G401 (cell line): ENCODE measurements at regions not wholly inside any gene's neighbourhood (a gene's known extent, or its start where the extent isn't known, plus 50 kb on each side); places are given as distances from the start of the nearest gene placed in this dataset.

Source experiments
- DNase-seq: peaks from one replicate; pipeline ENCODE4 v3.0.0-alpha.2; 2015; ENCODE audit warnings: low spot score
- in situ Hi-C: cut with HindIII; loops from 2 replicates; pipeline ENCODE4 v1.10.0; 2016; ENCODE audit warnings: low sequenced_read_pairs, mixed read lengths

DNA sequence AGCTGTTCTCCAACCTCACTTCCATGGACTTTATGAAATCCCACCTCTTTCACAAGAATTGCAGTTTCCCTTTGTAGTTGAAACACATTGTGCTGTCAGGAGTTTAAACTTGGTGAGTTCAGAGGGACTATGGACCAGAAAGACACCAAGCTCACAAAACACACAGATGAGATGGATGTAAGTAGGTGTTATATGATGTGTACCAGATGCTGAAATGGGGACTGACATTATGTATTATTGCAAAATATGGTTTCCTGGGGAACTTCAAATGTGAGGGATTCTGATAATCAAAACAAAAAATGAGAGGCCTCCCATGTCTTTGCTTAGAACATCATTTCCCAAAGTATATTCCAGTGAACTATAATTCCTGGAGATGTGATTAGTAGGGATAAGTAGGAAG lies 401.1 kb upstream of the ARID1B start:
- in situ Hi-C loops: no loop called here
- DNase-seq: no peak

DNA sequence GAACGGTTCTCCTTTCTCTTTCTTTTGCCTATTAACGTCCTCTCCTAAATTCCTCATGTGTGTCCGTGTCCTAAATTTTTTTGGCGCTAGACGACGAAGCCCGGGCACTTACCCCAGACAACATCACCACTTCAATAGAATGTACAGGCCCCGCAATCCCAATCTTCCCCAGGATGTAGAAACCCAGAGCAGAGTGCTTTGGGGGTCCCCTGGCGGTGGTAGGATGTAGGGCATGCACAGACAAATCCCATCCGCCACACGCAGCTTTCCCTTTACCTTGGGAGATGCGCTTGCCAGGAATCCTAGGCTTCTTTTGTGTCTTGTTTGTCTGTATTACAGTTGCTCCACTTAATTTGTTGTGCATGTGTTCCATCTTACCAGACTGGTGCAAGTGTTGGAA lies 417.3 kb upstream of the ARID1B start:
- no peak for DNase-seq
- in situ Hi-C loops: no loop called here

DNA sequence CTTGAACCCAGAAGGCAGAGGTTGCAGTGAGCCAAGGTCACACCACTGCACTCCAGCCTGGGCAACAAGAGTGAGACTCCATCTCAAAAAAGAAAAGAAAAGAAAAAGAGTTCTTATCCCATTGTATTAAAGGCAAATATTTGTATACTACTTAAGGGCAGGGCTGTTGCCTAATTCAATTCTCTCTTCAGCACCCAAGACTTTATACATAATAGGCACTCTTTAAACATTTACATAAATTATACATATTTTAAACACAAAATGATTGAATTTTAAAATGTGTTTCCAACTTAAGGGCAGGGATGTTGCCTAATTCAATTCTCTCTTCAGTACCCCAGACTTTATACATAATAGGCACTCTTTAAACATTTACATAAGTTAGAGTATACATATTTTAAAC lies 424.3 kb upstream of the ARID1B start:
- in situ Hi-C loops: no loop called here
- DNase-seq: no peak

DNA sequence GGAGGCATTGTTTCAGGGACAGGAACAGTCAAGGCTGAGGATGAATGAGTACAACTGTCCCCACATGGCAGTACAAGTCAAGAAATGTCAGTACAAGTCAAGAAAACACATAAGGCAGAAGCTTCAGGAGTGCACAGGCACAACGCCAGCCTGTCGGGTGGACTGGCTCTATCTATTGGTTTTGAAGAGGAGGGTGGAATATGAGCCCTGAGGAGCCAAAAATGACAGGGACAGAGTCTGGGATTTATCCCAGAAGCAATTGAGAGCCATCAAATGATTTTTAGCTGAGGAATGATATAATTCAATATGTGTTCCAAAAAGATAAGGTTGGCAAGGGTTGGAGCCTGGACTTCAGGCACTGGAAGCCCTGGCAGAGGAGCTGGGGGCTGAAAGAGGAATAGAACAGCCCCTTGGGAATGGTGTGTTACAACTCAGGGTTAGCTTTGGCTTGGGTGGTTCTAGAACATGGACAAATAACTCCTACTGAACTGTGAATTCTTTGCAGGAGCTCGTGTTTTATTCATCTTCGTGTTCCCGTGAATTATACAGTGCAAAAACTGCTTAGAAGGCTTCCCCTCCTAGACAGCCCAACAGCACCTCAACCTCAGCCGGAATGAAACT lies 425.7 kb upstream of the ARID1B start:
- in situ Hi-C loops: no loop called here

DNA sequence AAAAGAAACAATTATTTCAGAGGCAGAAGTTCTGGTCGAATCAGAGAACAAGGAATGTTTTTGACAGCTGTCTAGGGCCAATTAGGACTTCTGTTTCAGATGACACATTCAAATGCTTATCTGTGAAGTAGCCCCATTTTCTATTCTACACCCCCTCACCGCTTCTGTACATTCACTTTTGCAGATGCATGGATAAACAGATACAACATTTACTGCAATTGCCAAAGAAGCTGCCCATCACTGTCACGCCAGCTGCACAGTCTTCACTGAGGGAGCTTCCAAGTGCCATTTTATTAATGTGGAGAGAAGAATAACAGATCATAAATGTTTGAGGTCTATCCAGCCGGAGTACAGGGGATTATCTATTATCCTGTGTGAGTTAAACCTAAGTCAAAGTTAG lies 426.8 kb upstream of the ARID1B start:
- DNase-seq: no peak
- in situ Hi-C loops: no loop called here

More for the DNA sequence above, 425.7 kb upstream of the ARID1B start:
- DNase-seq: no peak

DNA sequence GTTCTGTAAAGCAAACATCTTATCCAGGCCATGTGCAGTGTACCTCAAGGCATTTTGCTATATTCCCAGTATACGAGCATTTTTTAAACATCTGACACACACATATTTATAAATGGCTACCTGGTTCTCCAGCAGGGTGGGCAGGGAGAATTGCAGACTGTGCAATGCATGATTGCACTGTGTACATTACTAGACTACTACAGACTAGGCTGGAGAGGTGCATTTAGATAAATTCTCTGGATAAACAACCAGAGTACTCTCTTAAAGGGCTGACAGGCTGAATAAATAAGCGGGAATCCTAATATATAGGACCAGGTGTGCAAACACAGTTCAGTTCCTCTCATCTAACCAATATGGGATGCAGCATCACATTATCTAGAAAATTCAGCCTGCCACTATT lies 428.3 kb upstream of the ARID1B start:
- no peak for DNase-seq
- in situ Hi-C loops: no loop called here

DNA sequence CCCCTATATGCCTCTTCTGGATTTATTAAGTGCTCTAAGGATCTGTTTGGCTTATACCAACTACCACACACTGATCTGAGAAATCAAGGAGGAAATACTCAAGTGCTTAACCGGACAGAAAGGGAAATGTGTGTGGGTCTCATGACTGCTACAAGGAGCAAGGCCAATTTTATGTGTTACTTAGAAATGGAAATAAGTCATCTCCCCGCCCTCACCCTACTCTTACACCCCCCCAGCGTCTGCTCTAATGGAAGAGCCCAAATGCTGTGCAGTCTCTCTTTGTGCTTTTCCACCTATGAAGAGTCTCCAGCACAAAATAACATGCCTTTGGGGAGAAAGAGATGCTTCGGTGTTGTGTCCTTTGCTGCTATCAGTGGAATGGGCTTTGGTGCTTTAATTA lies 428.8 kb upstream of the ARID1B start:
- in situ Hi-C loops: no loop called here
- DNase-seq: no peak

DNA sequence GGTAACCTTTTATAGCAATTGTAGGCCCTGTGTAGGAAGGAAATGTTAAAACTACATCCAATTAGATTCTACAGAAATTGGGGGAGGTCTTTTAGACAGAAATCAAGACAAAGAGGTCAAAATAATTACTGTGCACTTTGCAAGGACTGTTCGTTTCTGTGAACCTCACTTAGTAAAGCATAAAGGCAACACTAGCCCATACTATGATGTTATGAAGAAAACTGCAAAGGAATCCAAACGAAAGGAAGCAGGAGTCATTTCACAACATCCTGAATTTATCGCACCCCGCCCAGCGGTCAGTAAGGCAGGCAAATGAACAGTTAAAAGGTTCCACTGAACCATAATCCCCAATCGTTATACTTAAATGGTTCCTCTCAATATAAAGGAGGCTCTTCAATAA lies 429.5 kb upstream of the ARID1B start:
- DNase-seq: no peak
- in situ Hi-C loops: no loop called here

DNA sequence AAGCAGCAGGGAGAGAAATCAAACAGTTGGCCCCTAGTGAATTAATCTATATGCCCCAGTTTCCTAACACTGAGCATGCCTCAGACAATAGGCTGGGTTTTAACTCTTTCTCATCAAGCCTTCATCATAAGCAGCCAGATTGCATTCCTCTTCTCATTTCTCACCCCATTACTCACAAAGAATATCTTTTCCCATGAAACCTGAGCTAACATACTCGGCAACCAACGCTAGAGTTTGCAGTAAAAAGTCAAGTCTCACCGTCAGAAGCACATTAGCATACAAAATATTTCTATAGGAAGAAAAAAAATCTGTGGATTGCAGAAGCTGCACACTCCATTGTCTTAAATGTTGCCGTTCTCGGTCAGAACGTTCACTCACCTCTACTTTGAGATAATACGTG lies 429.9 kb upstream of the ARID1B start:
- no peak for DNase-seq
- in situ Hi-C loops: no loop called here

DNA sequence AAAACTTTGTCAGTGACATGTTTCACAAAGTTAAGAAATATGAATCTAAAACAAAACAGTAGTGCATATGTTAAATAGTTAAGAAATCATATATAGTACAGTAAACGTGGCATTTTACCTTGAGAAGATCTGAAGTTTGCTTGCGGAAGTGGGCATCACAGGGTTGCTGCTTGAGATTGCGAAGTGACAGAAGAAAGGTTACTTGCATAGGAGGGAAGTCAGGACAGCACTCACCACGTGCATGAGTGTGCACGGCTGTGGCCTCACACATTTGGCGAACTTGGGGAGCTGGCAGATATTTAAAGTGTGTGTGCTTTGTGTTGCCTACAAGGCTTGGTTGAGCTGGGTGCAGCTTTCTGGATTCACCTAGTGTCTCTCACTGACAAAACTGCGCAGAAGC lies 431.5 kb upstream of the ARID1B start:
- no peak for DNase-seq
- in situ Hi-C loops: no loop called here

DNA sequence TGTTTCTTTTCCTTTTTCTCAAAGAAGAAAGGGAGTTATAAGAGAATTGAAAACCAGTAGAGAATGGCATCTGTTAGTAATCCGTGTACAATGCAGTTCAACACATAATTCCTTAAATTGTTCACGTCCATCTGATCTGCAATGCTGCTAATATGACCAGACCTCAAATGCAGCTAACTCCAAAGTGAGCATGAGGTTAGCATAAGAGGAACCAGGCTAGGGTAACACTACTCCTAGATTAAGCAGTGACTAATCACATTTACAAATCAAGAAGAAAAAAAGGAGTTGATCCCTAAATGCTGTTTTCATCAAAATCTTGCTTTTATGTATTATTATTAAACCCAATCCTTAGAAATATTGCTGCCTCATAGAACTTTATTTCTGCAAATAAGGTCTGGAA lies 432.7 kb upstream of the ARID1B start:
- no peak for DNase-seq
- in situ Hi-C loops: no loop called here

DNA sequence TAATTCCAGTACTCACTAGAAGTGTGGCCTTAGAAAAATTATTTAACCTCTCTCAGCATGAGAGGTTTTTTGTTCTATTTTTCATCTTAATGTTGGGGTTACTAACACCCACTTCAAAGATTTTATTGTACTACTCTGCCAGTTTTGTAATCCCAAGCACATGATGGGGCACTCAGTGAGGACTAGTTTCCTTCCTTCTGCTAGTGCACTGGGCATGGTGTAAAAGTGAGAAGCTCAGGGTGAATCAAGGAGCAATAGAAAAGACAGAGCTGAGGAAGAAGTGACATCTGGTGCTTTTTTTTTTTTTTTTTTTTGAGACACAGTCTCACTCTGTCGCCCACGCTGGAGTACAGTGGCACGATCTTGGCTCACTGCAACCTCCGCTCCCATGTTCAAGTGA lies 439.4 kb upstream of the ARID1B start:
- DNase-seq: no peak
- in situ Hi-C loops: no loop called here

DNA sequence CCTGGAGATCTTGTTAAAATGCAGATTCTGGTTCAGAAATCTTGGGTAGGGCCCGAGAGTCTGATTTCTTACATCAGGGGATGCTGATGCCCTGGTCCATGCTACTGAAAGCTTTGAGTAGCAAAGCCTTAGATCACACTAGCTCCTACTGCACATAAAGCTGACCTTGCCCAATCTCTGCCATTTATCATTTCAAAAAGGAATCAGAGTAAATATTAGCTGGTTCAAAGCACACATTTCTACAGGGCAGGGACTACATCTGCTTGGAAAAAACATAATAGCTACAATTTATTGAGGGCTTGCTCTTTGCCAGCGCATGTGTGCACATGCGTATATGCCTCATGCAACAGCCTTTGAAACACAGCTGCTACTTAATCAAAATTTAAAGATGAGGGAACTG lies 440.4 kb upstream of the ARID1B start:
- in situ Hi-C loops: no loop called here
- DNase-seq: no peak

DNA sequence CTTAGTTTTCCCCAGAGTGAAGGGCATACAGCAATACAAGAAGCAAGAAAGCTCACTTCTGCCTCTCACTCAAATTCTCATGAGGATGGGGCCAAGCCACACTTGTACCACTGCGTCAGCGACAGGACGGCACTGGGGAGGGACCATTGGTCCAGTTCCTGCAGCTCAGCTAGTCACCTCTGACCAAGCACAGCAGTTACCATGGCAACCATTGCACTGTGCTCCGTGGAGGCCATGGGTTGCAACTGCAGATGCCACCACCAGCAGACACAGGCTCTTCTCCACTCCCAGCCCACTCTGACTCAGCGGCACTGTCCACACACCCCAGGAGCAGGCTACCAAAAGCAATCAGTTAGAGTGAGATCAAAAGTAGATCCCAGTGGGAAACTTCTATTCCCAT lies 441.1 kb upstream of the ARID1B start:
- in situ Hi-C loops: no loop called here
- DNase-seq: peak; percentile 9

DNA sequence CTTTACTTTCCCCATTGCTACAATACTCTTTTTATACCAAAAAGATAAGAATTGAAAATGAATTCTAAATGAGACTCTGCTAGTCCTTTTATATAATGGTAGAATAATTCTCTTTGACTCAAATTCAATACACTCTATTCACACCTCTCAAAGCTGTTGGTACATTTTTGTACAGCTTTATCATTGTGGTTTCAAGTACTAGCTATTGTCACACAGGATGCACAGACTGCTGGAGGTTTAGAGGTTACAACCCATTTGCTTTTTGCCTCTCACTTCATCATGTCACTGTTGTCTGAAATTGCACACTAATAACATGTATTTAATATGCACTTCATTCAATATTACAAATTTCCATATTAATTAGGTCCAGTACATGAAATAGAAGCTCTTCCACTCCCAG lies 442.2 kb upstream of the ARID1B start:
- in situ Hi-C loops: no loop called here
- DNase-seq: no peak

DNA sequence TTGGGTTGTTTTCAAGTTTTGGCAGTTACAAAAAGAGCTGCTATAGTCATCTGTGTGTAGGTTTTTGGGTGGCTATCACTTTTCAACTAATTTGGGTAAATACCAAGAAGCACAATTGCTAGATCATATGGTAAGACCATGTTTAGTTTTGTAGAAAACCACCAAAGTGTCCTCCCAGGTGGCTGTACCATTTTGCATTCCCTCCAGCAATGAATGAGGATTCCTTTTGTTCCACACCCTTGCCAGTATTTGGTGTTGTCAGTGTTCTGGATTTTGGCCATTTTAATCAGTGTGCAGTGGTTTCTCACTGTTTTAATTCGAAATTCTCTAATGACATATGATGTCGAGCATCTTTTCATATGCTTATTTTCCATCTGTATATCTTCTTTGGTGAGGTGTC lies 457.5 kb upstream of the ARID1B start:
- no peak for DNase-seq
- in situ Hi-C loops: no loop called here

DNA sequence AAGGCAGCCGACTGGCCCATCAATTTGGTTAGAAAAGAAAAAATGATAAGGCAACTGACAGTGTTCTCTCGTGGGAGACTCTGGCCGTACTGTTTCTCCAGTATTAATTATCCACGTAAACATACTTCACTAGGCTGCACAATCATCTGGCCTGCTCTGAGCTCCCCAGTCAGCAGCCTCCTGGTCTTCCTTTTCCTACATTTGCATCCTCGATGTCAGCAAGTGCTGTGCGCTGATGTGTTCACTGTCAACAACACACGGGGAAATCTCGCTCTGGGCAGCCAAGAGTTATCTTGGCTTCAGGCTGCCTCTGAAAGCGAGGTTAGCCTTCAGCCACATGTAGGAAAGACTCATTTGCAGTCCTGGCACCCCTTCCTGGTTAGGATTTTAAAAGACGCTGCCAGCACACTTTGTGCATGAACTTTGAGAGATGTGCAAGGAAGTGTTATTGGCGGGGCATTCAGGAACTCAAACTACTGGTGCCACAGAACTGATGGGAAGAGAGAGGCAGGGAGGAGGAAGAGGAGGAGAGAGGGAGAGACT lies 460.5 kb upstream of the ARID1B start:
- DNase-seq: peak; percentile 2

DNA sequence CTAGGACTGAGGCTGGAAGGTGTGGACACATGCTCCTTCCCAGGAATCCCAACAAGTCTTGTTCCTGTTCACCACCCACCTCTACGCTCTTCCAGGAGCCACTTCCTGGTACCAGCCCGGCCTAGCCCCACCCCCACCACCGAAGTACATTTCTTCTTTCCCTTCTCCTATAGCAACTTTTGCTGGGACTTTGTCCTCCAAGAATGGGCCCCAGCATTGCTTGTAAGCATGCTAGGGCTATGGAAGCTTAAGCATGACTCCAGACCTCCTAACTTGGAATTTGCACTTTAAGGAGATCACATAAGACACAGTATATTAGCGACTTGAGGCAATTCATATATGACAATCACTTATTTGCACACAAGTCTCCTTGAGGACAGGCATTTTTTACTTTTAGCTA lies 462.0 kb upstream of the ARID1B start:
- in situ Hi-C loops: no loop called here
- DNase-seq: no peak

More for the DNA sequence above, 460.5 kb upstream of the ARID1B start:
- in situ Hi-C loops: no loop called here

DNA sequence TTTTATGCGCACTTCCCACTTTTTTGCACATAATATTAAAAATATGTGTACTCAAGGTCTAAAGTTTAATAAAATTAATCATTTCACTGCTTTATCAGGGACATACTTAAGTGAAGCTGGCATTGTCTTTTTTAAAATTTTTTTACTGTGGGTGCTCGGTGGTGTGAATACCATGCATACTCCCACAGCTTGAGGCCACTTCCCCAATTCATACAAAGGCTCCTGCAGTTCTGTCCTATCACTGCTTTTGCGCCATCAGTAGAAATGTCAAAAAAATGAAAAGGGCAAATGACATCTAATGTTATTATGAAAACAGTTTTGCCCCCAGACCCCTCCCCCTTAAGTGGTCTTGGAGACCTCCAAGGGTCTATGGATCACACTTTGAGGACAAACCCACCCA lies 464.1 kb upstream of the ARID1B start:
- no peak for DNase-seq
- in situ Hi-C loops: no loop called here

DNA sequence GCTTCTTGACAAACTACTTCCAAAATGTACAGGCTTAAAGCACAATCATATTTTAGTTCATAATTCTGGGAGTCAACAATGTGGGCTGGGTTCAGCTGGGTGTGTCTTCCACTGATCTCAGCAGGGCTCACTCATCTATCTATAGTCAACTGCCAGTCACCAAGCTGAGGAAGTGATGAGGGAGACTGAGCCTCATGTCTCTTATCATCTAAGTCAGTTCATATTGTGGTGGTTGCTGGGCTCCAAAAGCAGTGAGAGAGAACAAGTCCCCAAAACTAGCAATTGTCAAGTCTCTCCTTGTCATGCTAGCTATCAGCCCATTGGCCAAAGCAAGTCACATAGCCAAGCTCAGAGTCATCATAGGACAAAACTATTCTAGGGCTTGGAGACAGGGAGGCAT lies 465.9 kb upstream of the ARID1B start:
- in situ Hi-C loops: no loop called here

DNA sequence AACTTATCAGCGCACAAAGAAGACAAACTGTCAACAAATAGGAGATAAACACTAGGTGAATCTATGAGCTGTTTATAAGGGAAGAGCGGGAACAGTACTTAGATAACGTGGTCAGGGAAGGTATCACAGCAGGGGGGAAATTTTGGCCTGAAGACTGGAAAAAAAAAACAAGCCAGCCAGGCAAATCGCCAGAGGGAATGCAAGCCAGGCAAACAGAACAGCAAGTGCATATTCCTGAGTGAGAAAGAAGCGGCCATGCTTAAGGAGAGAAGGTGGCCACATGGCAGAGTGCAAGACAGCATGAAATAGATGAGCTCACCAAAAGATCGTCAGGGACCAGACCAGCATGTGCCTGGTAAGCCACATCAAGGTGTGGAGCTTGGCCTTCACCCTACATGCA lies 466.5 kb upstream of the ARID1B start:
- in situ Hi-C loops: no loop called here
- peak; percentile 62 for DNase-seq

More for the DNA sequence above, 465.9 kb upstream of the ARID1B start:
- no peak for DNase-seq

DNA sequence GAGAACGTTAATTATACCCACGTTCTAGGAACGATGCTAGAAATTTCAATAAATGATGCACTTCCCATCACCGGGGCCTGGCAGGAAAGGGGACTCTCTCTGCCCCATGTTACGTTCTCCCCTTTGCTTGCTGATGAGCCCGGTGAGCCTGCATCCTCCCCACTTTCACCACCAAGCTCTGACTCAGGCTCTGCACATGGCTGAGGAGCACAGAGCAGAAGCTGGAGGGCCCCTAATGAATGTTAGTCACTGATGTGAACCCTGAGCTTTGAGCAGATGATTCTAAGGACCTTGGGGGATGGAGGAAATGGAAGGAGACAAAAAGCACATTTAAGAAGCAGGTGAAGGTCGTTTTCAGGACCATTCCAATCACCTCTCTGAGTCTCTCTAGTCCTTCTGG lies 468.2 kb upstream of the ARID1B start:
- in situ Hi-C loops: no loop called here
- no peak for DNase-seq
